Ramos (cell line): ENCODE measurements at regions not wholly inside any gene's neighbourhood (a gene's known extent, or its start where the extent isn't known, plus 50 kb on each side); places are given as distances from the start of the nearest gene placed in this dataset.

Experiments used
- in situ Hi-C: fragments of 300-500 bp; cut with MboI; formaldehyde crosslinking; loops from one replicate; pipeline ENCODE4 v1.14.3; 2022; ENCODE audit warnings: low sequenced_read_pairs; ENCODE audit not compliant: unreplicated experiment

DNA sequence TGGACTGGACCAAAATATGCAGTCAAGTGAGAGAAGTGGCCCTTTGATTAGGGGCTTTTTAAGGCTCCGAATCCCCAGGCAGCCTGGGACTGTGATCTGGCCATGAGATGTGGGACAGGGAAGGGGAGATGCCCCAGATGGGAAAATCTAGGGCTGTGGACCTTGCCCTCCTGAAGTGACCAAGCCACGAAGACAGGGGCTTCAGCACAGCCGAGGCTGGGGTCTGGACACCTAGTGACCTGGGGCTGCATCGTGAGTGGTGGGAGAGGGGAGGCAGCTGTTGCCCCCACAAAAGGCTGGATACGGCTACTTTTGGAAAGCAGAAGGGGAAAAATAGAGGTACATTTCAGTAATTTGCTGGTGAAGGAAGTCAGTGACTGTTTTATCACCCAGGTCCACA is 139.5 kb upstream of the SLC24A3 start:
- in situ Hi-C loops = no loop called here

GRCh38 chr20:19073584-19074218 is 138.7 kb upstream of the SLC24A3 start:
- in situ Hi-C loops = no loop called here

DNA sequence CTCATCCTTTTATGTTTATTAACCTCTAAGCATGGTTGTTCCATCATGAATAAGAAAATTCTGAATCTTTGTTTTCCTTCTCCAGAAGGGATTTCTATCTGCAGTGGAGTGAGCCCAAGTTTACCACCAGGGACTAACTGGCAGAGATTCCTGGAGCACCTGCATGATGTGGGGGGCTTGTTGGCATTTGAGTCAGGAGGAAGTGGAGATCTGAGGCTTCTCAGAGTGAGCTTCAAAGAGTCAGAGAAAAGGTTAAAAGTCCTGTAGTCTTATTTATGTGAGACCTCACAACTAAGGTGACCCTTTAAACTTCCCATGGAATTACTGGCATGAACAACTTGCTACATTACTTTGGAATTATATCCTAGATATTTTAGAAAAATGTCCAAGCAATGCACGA is 138.1 kb upstream of the SLC24A3 start:
- in situ Hi-C loops = no loop called here

DNA sequence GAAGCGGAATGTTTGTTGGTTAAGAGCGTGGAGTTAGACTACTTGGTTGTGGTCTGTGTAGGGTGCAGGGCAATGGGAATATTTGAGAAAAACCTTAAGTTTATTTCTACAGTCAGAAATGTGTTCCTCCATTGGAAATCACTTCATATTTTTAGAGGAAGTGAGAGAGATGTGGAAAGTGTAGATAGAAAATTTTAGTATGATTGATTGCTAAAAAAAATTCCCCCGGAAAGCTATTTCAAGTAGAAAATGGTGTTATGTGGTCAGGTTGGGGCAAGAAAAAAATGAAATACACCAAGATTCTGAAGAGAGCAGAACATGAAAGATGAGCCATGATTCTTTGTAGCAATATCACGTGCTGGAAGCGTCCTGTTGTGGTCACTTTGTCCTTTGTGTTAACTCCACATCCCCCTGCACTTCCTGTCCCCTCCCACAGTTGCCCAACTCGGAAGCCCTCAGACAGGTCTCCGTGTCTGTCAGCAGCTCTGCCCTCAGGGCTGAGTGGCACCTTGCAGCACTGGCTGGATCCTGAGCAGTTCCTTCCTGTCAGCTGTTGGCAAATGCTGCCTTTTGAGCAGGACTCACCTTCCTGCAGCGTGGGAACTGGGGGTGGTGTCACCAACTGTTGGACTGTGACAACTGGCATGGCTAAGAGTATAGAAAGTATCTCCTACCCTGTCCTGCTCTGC is 137.5 kb upstream of the SLC24A3 start:
- in situ Hi-C loops = no loop called here

DNA sequence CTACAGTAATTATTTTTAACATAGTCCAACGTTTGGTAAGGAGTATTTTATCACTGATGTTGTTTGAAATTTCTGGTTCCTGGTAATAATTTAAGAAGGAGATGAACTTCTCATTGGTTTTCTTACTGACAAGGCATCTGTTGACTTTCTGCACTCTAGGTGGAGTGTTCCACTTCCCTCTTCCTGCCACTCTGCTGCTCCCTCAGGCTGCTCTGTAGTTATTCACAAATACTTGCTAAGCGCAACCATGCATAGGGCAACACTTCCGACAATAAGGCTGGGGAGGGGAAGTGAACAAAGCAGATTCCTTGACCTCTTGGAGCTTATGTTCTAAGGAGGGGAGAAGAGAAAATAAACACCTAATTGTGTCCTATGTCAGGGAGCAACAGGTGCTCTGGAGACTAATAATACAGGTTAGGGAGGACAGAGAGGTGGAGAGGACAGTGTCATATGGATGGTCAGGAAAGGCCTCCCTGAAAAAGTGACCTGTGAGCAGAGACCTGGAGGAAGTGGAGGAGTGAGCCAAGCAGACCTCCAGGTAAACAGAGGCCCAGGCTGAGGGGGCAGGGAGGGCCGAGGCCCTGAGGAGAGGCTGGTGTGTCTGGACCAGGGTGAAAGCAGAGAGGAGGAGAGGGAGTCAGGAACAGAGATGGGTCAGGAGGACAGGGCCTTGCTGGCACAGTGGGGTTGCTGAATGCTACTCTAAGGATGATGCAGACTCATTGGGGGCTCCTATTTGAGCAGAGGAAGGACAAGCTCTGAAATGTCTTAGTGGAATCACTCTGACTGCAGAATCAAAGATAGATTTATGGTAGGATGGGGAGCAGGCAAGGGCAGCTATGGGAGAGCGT is 134.8 kb upstream of the SLC24A3 start:
- in situ Hi-C loops = no loop called here

GRCh38 chr20:19078448-19079373 is 133.7 kb upstream of the SLC24A3 start:
- in situ Hi-C loops = no loop called here

- in situ Hi-C loops = no loop called here
Observed at GRCh38 chr20:19079536-19080299, 132.7 kb upstream of the SLC24A3 start.

DNA sequence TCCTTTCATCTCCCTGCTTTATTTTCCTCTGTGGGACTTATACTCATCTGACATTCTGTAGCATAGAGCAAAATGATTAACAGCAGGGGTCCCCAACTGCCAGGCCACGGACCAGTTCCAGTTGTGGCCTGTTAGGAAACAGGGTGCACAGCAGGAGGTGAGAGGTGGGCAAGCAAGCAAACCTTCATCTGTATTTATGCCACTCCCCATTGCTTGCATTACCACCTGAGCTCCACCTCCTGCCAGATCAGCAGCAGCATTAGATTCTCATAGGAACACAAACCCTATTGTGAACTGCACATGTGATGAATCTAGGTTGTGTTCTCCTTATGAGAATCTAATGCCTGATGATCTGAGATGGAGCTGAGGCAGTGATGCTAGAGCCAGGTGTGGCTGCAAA is 130.5 kb upstream of the SLC24A3 start:
- in situ Hi-C loops = no loop called here

DNA sequence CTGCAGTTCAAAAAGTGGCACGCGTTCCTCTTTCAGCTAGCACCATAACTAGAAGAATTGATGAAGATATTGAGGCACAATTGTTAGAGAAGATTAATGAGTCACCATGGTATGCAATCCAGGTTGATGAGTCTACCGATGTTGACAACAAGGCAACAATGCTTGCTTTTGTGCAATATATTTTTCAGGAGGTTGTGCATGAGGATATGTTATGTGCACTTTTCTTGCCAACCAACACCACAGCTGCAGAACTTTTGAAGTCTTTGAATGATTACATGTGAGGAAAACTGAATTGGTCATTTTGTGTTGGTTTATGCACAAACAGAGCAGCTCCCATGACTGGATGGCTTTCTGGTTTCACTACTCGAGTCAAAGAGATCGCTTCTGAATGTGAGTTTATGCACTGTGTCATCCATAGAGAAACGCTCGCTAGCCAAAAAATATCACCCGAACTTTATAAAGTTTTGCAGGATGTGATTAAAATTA is 129.3 kb upstream of the SLC24A3 start:
- in situ Hi-C loops = no loop called here

- in situ Hi-C loops = no loop called here
Observed at GRCh38 chr20:19090332-19090731, 122.1 kb upstream of the SLC24A3 start.

DNA sequence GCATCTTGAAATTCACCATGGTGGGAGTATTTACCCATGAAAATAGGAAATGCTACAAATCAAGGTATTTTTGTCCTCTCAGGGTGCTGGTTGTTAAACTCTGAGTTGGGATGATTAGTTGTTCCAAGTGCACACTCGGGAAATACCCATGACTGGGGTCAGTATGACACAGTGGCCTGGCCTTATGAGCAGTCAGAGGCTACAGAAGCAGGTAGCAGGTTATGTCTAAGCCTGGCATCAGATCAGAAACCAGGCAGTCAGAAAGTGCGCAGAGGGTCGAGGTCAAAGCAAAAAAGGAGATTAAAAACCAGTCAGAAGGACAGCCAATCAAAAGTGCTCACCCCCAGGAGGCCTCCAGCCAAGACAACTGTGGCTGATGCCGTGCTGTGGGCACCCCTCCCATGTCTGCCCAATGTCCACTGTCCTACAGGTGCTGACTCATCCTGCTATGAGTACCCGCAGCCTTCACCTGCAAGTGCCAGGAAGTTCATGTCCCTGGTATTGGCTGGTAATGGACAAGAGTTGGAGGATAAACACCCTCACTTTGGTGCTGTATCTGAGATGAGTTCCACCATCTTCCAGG is 117.4 kb upstream of the SLC24A3 start:
- in situ Hi-C loops = no loop called here

GRCh38 chr20:19095762-19096161 is 116.7 kb upstream of the SLC24A3 start:
- in situ Hi-C loops = no loop called here

DNA sequence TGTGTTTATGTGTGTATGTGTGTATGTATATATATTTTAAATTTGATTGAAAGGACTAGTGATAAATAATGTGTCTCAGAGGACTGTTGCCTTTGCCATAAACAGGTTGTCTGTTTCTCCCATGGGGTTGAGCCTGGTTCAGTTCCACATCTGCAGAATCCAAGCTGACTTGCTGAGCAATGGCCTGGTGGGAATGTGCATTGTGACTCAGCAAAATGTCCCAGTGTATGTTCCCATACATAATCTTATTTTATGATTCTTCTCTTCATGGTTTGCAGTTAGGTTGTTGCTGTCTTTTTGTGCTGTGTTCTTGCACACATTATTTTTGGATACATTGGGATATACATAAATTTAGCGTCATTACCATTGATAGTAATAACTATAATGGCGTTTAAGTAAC is 115.6 kb upstream of the SLC24A3 start:
- in situ Hi-C loops = no loop called here

GRCh38 chr20:19098117-19098516 is 114.3 kb upstream of the SLC24A3 start:
- in situ Hi-C loops = no loop called here

GRCh38 chr20:19098806-19099578 is 113.5 kb upstream of the SLC24A3 start:
- in situ Hi-C loops = no loop called here

- in situ Hi-C loops = no loop called here
Observed at GRCh38 chr20:19099596-19100545, 112.6 kb upstream of the SLC24A3 start.

GRCh38 chr20:19100975-19101374 is 111.5 kb upstream of the SLC24A3 start:
- in situ Hi-C loops = no loop called here
